Tibial nerve (tissue), 4 donors: ENCODE measurements at regions not wholly inside any gene's neighbourhood (a gene's known extent, or its start where the extent isn't known, plus 50 kb on each side); places are given as distances from the start of the nearest gene placed in this dataset.
A peak's percentile ranks its signal among the peaks of the same experiment; 100 is the strongest.

Experiments
- EP300 ChIP-seq, 2 donors: sonication (generic); formaldehyde crosslinking; IDR thresholded peaks; one replicate each; pipeline ENCODE4 v1.6.1; 2017; ENCODE audit warnings: antibody characterized with exemption in 2 of 2, mild to moderate bottlenecking in 1 of 2
- TF ChIP-seq, protein P1 (sequence below), 5 experiments: fragments of 200-600 bp in 3 of 5; fragments of 450-650 bp in 2 of 5; sonication (generic) in 3 of 5; IDR thresholded peaks; one replicate each; pipeline ENCODE4 v1.5.1; 2016 to 2019; ENCODE audit warnings: antibody characterized with exemption in 5 of 5, mild to moderate bottlenecking in 3 of 5, moderate library complexity in 2 of 5

DNA sequence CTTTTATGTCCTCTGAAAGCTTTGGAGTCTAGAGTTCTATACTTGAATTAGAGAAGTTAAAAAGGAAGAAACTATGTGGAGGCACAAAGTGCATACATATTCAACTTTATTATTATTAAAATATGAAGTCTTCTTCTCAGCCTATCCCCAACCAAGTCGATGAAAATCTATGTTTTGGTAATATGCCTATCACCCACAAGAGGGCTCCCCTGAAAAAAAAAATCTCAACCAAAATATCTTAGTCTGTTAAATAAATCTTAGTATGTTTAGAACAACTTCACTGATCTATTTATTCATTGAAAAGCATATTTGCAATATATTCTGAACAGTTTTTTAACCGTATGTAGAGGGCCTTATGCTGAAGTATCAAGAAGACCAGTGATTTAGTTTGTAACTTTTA lies 804.5 kb downstream of the TDRD15 start:
- TF ChIP-seq, protein P1, sequence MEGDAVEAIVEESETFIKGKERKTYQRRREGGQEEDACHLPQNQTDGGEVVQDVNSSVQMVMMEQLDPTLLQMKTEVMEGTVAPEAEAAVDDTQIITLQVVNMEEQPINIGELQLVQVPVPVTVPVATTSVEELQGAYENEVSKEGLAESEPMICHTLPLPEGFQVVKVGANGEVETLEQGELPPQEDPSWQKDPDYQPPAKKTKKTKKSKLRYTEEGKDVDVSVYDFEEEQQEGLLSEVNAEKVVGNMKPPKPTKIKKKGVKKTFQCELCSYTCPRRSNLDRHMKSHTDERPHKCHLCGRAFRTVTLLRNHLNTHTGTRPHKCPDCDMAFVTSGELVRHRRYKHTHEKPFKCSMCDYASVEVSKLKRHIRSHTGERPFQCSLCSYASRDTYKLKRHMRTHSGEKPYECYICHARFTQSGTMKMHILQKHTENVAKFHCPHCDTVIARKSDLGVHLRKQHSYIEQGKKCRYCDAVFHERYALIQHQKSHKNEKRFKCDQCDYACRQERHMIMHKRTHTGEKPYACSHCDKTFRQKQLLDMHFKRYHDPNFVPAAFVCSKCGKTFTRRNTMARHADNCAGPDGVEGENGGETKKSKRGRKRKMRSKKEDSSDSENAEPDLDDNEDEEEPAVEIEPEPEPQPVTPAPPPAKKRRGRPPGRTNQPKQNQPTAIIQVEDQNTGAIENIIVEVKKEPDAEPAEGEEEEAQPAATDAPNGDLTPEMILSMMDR (IDR thresholded peaks at IDR 0.05): peak in 1 of 5 experiments; percentile 11
- no peak for TF ChIP-seq EP300 (IDR thresholded peaks at IDR 0.05)
